BLaER1 treated with 17β-estradiol and CSF1 and Interleukin-3, amounts not matched to agents 10 nM and 100 nM (cell line): ENCODE measurements at regions not wholly inside any gene's neighbourhood (a gene's known extent, or its start where the extent isn't known, plus 50 kb on each side); places are given as distances from the start of the nearest gene placed in this dataset.

ENCODE experiments used
- H3K27ac ChIP-seq, 11 experiments: shearing (Covaris generic); formaldehyde crosslinking; 2 replicates each; pipeline ENCODE4 v1.8.1; 2022
- H3K27me3 ChIP-seq, 11 experiments: shearing (Covaris generic); formaldehyde crosslinking; 2 replicates each; pipeline ENCODE4 v1.8.1; 2022
- H3K36me3 ChIP-seq, 11 experiments: shearing (Covaris generic); formaldehyde crosslinking; 2 replicates each; pipeline ENCODE4 v1.8.1; 2022
- H3K4me1 ChIP-seq, 10 experiments: shearing (Covaris generic); formaldehyde crosslinking; 2 replicates each; pipeline ENCODE4 v1.8.1; 2022
- H3K4me2 ChIP-seq, 11 experiments: shearing (Covaris generic); formaldehyde crosslinking; 2 replicates each; pipeline ENCODE4 v1.8.1; 2022
- H3K4me3 ChIP-seq, 10 experiments: shearing (Covaris generic); formaldehyde crosslinking; 2 replicates each; pipeline ENCODE4 v1.8.1; 2022
- H3K9ac ChIP-seq, 11 experiments: shearing (Covaris generic); formaldehyde crosslinking; 2 replicates each; pipeline ENCODE4 v1.8.1; 2022
- H3K9me3 ChIP-seq, 11 experiments: shearing (Covaris generic); formaldehyde crosslinking; replicated peaks in 1 of 11; 2 replicates each; pipeline ENCODE4 v1.8.1; 2022
- H4K20me1 ChIP-seq, 11 experiments: shearing (Covaris generic); formaldehyde crosslinking; 2 replicates each; pipeline ENCODE4 v1.8.1; 2022
- Cebpa-rat ChIP-seq, 11 experiments: shearing (Covaris generic); IDR thresholded peaks; 2 replicates each; pipeline ENCODE4 v1.8.1; 2022

DNA sequence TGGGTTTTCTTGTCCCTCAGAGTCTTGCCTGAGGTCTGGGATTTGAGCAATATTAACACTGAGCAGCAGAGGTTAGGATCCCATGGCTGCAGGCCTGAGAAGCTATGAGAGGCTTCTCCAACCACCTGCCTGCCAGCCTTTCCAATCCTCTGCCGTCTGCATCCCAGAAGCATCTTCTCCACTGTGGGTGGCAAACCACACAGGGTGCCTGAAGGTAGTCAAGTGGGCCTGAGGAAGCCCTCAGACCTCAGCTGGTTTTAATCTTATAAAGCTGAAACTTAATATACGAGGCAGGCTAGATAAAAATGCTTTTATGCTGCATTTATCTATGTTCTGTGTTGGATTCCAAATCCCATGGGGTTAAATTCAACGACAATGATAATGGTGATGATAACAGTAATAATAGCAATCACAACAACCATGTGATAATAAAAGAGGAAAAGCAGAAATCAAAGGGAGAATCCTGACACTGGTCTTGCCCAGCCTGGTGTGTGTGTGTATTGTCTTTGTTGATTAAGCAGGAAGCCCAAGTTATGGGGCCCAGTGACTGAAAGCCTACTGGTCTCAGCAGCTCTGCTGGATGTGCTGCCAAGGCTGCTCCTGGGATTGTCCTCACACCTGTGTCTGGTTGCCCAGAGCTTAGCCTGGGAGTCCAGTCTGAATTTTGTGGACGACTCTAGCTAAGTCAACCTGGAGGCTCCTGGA is 59.7 kb upstream of the LDAH start:
- H3K4me1 ChIP-seq, result peaks cover 0 to 9% (median 0%) of the 10 kb centered on the region in 10 experiments; a peak in 4 of 20 replicates
- H3K27me3 ChIP-seq, result no peaks in the 10 kb centered on the region
- H4K20me1 ChIP-seq, result no peaks in the 10 kb centered on the region
- no peak overlapping the region for H3K9ac ChIP-seq
- no peak for TF ChIP-seq Cebpa-rat (IDR thresholded peaks at IDR 0.05)
- peak overlapping the region in 2 of 11 experiments; percentile 2 to 38; a peak in 3 of 22 replicates for H3K4me2 ChIP-seq
- H3K4me3 ChIP-seq, result no peak overlapping the region
- H3K36me3 ChIP-seq, result no peaks in the 10 kb centered on the region
- peaks cover 15 to 26% (median 16%) of the 10 kb centered on the region in 11 experiments for H3K9me3 ChIP-seq
- no peak overlapping the region for H3K27ac ChIP-seq

DNA sequence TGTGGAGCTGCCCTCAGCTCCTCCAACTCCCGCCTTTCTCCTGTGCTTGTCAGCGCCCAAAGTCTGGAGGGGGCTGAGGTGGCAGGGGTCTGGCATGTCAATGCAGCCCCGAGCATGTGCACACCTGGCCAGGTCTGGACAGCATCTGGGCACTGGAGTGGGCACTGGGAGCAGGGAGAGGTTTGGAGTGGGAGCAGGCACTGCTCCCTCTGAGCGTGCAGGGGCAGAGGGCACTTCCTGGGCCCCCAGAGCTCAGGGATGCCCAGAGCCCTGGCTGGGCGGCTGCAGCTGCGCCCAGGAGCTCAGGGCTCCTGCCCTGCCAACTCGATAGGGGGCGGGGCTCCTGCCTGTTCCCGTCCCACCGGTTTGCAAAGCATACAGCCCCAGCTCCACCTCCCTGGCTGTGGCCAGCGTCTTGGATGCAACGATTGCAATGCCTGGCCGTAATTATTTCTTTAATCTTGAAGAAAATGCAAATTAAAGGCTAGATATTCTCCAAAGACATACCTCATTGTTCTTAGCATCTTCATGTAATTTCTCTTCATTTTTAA is 57.4 kb upstream of the LDAH start:
- TF ChIP-seq Cebpa-rat (IDR thresholded peaks at IDR 0.05), result no peak
- H3K9ac ChIP-seq, result no peak overlapping the region

DNA sequence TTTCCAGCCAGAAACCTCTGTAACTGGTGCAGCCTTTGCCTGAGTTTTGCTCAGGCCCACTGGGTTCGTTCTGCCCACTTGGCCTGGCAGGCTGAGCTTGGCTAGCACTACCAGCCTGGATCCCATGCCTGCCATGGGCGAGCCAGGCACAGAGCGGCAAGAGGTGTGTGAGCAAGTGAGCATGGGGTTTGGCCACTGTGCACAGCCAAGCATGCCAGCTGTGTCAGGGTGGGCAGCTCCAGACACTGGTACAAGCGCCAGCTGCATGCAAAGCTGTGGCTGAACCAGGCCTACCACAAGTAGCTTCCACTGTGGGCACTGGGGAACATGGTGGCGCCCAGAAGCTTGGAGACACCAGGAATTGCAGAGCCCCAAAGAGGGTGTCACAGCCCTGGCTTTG is 56.3 kb upstream of the LDAH start:
- no peak overlapping the region for H3K27ac ChIP-seq
- H3K4me1 ChIP-seq, result peaks cover 0 to 9% (median 0%) of the 10 kb centered on the region in 10 experiments; a peak in 4 of 20 replicates
- H3K27me3 ChIP-seq, result no peaks in the 10 kb centered on the region
- H3K4me2 ChIP-seq, result no peak overlapping the region
- no peak for TF ChIP-seq Cebpa-rat (IDR thresholded peaks at IDR 0.05)
- H3K9ac ChIP-seq, result no peak overlapping the region
- peaks cover 15 to 22% (median 16%) of the 10 kb centered on the region in 11 experiments for H3K9me3 ChIP-seq
- no peak overlapping the region for H3K4me3 ChIP-seq
- no peaks in the 10 kb centered on the region for H3K36me3 ChIP-seq
- H4K20me1 ChIP-seq, result no peaks in the 10 kb centered on the region

More for the DNA sequence above, 57.4 kb upstream of the LDAH start:
- no peak overlapping the region for H3K27ac ChIP-seq
- H3K4me2 ChIP-seq, result no peak overlapping the region
- no peaks in the 10 kb centered on the region for H3K36me3 ChIP-seq
- no peak overlapping the region for H3K4me3 ChIP-seq
- H4K20me1 ChIP-seq, result no peaks in the 10 kb centered on the region
- peaks cover 15 to 26% (median 16%) of the 10 kb centered on the region in 11 experiments for H3K9me3 ChIP-seq
- H3K4me1 ChIP-seq, result peaks cover 0 to 9% (median 0%) of the 10 kb centered on the region in 10 experiments; a peak in 4 of 20 replicates
- no peaks in the 10 kb centered on the region for H3K27me3 ChIP-seq

DNA sequence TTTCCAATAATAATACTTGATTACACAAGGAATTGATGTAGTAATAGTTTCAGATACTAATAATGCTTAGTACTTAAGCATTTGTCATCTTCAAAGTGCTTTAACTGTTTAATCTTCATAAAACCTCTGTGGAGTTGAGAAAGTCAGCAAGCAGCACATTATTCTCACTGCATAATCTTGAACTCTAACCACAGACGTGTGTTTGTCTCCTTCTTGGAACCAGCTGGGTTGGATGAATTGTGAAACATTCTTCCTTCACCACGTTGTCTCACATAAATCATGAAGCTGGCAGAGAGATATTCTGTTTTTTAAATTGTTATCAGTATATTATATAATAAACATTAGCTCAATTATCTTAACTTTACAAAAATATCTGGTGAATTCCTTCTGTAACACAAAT is 55.1 kb upstream of the LDAH start:
- no peaks in the 10 kb centered on the region for H4K20me1 ChIP-seq
- H3K9ac ChIP-seq, result no peak overlapping the region
- H3K27me3 ChIP-seq, result no peaks in the 10 kb centered on the region
- TF ChIP-seq Cebpa-rat (IDR thresholded peaks at IDR 0.05), result no peak
- H3K4me3 ChIP-seq, result no peak overlapping the region
- H3K9me3 ChIP-seq, result peaks cover 15 to 22% (median 16%) of the 10 kb centered on the region in 11 experiments
- H3K4me1 ChIP-seq, result peaks cover 0 to 3% (median 0%) of the 10 kb centered on the region in 10 experiments; a peak in 2 of 20 replicates
- H3K4me2 ChIP-seq, result no peak overlapping the region
- no peak overlapping the region for H3K27ac ChIP-seq
- H3K36me3 ChIP-seq, result no peaks in the 10 kb centered on the region
